Upper lobe of left lung (tissue), 4 donors: ENCODE measurements at regions not wholly inside any gene's neighbourhood (a gene's known extent, or its start where the extent isn't known, plus 50 kb on each side); places are given as distances from the start of the nearest gene placed in this dataset.

ENCODE experiments used
- CTCF ChIP-seq, 6 experiments: fragments of 450-650 bp in 4 of 6; fragments of 200-600 bp in 2 of 6; sonication (generic) in 2 of 6; IDR thresholded peaks; one replicate each; pipeline ENCODE4 v1.5.1; 2016 to 2019; ENCODE audit warnings: antibody characterized with exemption in 6 of 6
- EP300 ChIP-seq, 4 donors: sonication (generic); formaldehyde crosslinking; IDR thresholded peaks; one replicate each; pipeline ENCODE4 v1.5.1; 2017; ENCODE audit warnings: antibody characterized with exemption in 4 of 4, control low read depth in 2 of 4
- POLR2A ChIP-seq, 4 donors: fragments of 450-650 bp; IDR thresholded peaks; one replicate each; pipeline ENCODE4 v1.5.1; 2016 to 2017; ENCODE audit warnings: antibody characterized with exemption in 4 of 4, mild to moderate bottlenecking in 2 of 4

DNA sequence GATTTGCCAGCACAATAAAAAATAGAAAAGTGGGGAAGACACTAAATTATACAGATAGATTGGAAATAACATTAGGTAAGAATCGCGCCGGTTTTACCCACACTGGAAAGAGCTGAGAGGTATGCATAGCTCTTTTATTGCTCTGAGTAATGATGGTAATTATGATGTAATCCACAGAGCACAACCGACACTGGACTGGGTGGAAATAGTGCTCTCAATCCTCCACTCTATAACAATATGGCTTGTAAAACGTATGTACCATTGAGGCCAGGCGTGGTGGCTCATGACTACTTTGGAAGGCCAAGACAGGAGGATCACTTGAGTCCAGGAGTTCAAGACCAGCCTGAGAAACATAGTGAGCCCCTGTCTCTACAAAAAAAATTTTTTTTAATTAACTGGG lies 104.3 kb upstream of the RAPGEF2 start:
- TF ChIP-seq CTCF (IDR thresholded peaks at IDR 0.05) (no peak), POLR2A (IDR thresholded peaks at IDR 0.05) (no peak), EP300 (IDR thresholded peaks at IDR 0.05) (no peak)
